D721Med (cell line): ENCODE measurements at regions not wholly inside any gene's neighbourhood (a gene's known extent, or its start where the extent isn't known, plus 50 kb on each side); places are given as distances from the start of the nearest gene placed in this dataset.

Experiments
- DNase-seq: peaks from one replicate; pipeline ENCODE4 v3.0.0; 2011; ENCODE audit warnings: low spot score; ENCODE audit not compliant: insufficient read length
- FAIRE-seq: peaks from 2 replicates; lab custom pipeline; 2011; peaks lifted over from hg19 to GRCh38; lab: Jason Lieb, UNC
- TF ChIP-seq, protein P1 (sequence below): IDR thresholded peaks from 2 replicates; pipeline ENCODE4 v1.5.1; 2012; ENCODE audit warnings: mild to moderate bottlenecking, control low read depth; ENCODE audit not compliant: insufficient read depth; ENCODE audit errors: missing control alignments

- peak; percentile 25 for FAIRE-seq
These were observed 805.3 kb downstream of the TLE1 start for GRCh38 chr9:80883826-80884579.

GRCh38 chr9:80883426-80883825, 805.9 kb downstream of the TLE1 start:
- DNase-seq = no peak
- TF ChIP-seq, protein P1, sequence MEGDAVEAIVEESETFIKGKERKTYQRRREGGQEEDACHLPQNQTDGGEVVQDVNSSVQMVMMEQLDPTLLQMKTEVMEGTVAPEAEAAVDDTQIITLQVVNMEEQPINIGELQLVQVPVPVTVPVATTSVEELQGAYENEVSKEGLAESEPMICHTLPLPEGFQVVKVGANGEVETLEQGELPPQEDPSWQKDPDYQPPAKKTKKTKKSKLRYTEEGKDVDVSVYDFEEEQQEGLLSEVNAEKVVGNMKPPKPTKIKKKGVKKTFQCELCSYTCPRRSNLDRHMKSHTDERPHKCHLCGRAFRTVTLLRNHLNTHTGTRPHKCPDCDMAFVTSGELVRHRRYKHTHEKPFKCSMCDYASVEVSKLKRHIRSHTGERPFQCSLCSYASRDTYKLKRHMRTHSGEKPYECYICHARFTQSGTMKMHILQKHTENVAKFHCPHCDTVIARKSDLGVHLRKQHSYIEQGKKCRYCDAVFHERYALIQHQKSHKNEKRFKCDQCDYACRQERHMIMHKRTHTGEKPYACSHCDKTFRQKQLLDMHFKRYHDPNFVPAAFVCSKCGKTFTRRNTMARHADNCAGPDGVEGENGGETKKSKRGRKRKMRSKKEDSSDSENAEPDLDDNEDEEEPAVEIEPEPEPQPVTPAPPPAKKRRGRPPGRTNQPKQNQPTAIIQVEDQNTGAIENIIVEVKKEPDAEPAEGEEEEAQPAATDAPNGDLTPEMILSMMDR = no peak
- FAIRE-seq = peak; percentile 21

More at GRCh38 chr9:80883826-80884579, 805.3 kb downstream of the TLE1 start:
- TF ChIP-seq, protein P1 = no peak
- no peak for DNase-seq

DNA sequence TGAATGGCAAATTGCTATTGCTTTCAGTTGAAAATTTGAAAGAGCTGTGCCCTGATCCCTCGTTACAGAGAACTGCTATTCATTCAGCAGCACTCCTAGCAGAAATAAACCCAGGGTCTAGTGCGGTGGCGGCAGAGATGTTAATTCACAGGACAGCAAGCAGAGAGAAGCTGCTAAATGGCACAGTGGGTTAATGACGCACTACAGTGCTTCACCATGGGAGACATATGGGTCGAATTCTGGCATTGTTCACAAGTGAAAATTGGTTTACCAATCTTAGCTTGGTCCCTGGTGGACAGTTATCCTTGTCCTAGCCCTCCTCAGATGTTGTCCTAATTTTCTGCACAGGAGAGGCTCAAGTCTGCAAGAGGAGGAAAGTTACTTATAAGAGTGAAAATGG, 807.4 kb downstream of the TLE1 start:
- FAIRE-seq (no peak), DNase-seq (no peak)
- TF ChIP-seq, protein P1 = no peak

DNA sequence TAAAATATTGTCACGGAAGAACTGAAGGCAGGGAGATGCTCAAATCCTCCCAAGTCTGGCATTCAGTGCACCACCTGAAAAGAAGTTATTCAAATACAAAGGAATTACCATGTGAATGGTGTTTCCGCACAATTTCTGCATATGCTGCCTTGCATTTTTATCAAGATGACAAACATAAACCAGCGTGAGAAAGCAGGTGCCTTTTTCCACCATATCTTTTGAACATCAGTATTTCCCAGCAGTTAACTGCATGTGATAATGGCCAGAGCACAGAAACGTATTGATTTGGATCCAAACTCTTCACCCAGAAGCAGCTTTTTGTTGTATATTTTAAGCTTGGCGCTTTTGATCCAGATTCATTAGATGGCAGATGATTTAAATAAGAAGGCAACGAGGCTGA, 808.0 kb downstream of the TLE1 start:
- FAIRE-seq (no peak), DNase-seq (no peak)
- TF ChIP-seq, protein P1 = no peak

GRCh38 chr9:80878556-80878955, 810.8 kb downstream of the TLE1 start:
- TF ChIP-seq, protein P1 = no peak
- no peak for FAIRE-seq

DNA sequence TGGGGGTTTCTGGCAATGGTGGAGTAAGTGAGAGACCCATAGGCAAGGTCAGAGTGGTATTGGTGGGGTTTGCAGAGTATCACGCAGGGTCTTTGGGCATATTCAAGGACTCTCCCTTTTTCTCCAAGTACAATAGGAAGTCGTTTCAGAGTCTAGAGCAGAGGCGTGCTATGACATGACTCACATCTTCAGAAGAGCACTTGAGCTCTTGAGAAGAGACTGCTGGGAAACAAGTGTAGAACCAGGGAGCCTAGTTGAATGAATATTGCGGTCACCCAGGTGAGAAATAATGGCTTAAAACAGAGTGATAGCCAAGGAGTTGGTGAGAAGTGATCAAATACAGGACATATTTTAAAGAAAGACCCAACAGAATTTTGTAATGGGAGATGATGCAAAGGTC, 813.4 kb downstream of the TLE1 start:
- TF ChIP-seq, protein P1 = no peak
- FAIRE-seq = no peak
- DNase-seq = no peak

More at GRCh38 chr9:80878556-80878955, 810.8 kb downstream of the TLE1 start:
- no peak for DNase-seq

DNA sequence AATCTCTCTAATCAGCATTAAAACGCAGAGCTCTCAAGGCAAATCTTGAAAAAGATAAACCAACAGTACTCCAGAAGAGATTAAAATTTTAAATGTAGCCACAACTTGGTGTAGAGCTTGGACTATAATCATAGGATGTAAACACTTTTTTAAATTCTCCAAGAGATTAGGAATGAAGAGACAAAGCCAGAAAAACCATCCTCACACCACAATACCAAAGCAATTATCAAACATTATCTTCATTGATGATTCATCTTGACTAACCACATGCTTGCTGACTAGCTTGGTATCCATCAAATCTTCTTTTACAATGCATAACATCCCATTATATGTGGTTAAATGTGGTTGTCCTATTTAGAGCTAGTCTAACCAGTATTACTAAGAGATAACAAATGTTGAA, 815.1 kb downstream of the TLE1 start:
- FAIRE-seq (no peak), DNase-seq (no peak)
- TF ChIP-seq, protein P1 = no peak
